ENCODE measurements at regions not wholly inside any gene's neighbourhood (a gene's known extent, or its start where the extent isn't known, plus 50 kb on each side); places are given as distances from the start of the nearest gene placed in this dataset.

GRCh38 chr1:118363396-118363795 lies 178.4 kb upstream of the SPAG17 start:
- intact Hi-C loops (cut with micrococcal nuclease): no loop called here
- peaks cover 11 to 24% of the 10 kb centered on the region in 2 donors for H3K9me3 Mint-ChIP-seq
- no peak for ATAC-seq

GRCh38 chr1:118360817-118361216 lies 175.8 kb upstream of the SPAG17 start:
- H3K4me1 Mint-ChIP-seq: no peaks in the 10 kb centered on the region
- H3K4me3 Mint-ChIP-seq: no peak overlapping the region
- no peaks in the 10 kb centered on the region for H3K9me3 ChIP-seq (ENCODE audit: control insufficient read depth, insufficient read depth, low read length)
- ATAC-seq: no peak
- H3K4me3 ChIP-seq (ENCODE audit: low read length): no peak overlapping the region
- no peaks in the 10 kb centered on the region for H3K27me3 ChIP-seq (ENCODE audit: control insufficient read depth, insufficient read depth, low read length)
- no peak for DNase-seq
- peaks cover 16 to 29% of the 10 kb centered on the region in 2 donors for H3K9me3 Mint-ChIP-seq
- no peak overlapping the region for H3K27ac Mint-ChIP-seq
- intact Hi-C loops (cut with micrococcal nuclease): no loop called here
- no peaks in the 10 kb centered on the region for H3K27me3 Mint-ChIP-seq (ENCODE audit: low read depth in 2 of 2)
- H3K4me1 ChIP-seq (ENCODE audit: control insufficient read depth, insufficient read depth, low read length): no peaks in the 10 kb centered on the region
- no peak overlapping the region for H3K27ac ChIP-seq (ENCODE audit: low read length)
- 86% methylated on average over 1 of the region's 2 CpGs for WGBS (ENCODE audit: insufficient coverage)
- no peaks in the 10 kb centered on the region for H3K36me3 ChIP-seq (ENCODE audit: control insufficient read depth, insufficient read depth, low read length)
- TF ChIP-seq CTCF (IDR thresholded peaks at IDR 0.05): no peak
- H3K36me3 Mint-ChIP-seq: no peaks in the 10 kb centered on the region

More at GRCh38 chr1:118363396-118363795, 178.4 kb upstream of the SPAG17 start:
- no peak for TF ChIP-seq CTCF (IDR thresholded peaks at IDR 0.05)
- Histone ChIP-seq H3K36me3 (ENCODE audit: control insufficient read depth, insufficient read depth, low read length) (no peaks in the 10 kb centered on the region), H3K27me3 (ENCODE audit: control insufficient read depth, insufficient read depth, low read length) (no peaks in the 10 kb centered on the region), H3K27ac (ENCODE audit: low read length) (no peak overlapping the region), H3K4me3 (ENCODE audit: low read length) (no peak overlapping the region), H3K4me1 (ENCODE audit: control insufficient read depth, insufficient read depth, low read length) (no peaks in the 10 kb centered on the region), H3K9me3 (ENCODE audit: control insufficient read depth, insufficient read depth, low read length) (no peaks in the 10 kb centered on the region)
- Mint-ChIP-seq H3K4me3 (no peak overlapping the region), H3K36me3 (no peaks in the 10 kb centered on the region), H3K4me1 (no peaks in the 10 kb centered on the region), H3K27me3 (ENCODE audit: low read depth in 2 of 2) (no peaks in the 10 kb centered on the region), H3K27ac (no peak overlapping the region)
- no peak for DNase-seq
- WGBS (ENCODE audit: insufficient coverage): no CpG with 5 or more reads among the region's 1 CpG

GRCh38 chr1:118346936-118347335 lies 161.9 kb upstream of the SPAG17 start:
- ATAC-seq (no peak), DNase-seq (no peak)
- Mint-ChIP-seq H3K27me3 (ENCODE audit: low read depth in 2 of 2) (no peaks in the 10 kb centered on the region), H3K9me3 (peaks cover 10 to 13% of the 10 kb centered on the region in 2 donors), H3K4me1 (no peaks in the 10 kb centered on the region), H3K36me3 (no peaks in the 10 kb centered on the region), H3K4me3 (no peak overlapping the region), H3K27ac (no peak overlapping the region)
- TF ChIP-seq CTCF (IDR thresholded peaks at IDR 0.05): no peak
- Histone ChIP-seq H3K27me3 (ENCODE audit: control insufficient read depth, insufficient read depth, low read length) (no peaks in the 10 kb centered on the region), H3K27ac (ENCODE audit: low read length) (no peak overlapping the region), H3K36me3 (ENCODE audit: control insufficient read depth, insufficient read depth, low read length) (no peaks in the 10 kb centered on the region), H3K4me1 (ENCODE audit: control insufficient read depth, insufficient read depth, low read length) (no peaks in the 10 kb centered on the region), H3K9me3 (ENCODE audit: control insufficient read depth, insufficient read depth, low read length) (no peaks in the 10 kb centered on the region), H3K4me3 (ENCODE audit: low read length) (no peak overlapping the region)
- WGBS (ENCODE audit: insufficient coverage): 69% methylated on average over 2 of the region's 3 CpGs
- intact Hi-C loops (cut with micrococcal nuclease): no loop called here

Data from natural killer cell (primary cell).